H9 (cell line): ENCODE measurements at regions not wholly inside any gene's neighbourhood (a gene's known extent, or its start where the extent isn't known, plus 50 kb on each side); places are given as distances from the start of the nearest gene placed in this dataset.

ENCODE experiments used
- DNase-seq: peaks from one replicate; pipeline ENCODE4 v3.0.0-alpha.2; 2017
- H2AFZ ChIP-seq: one replicate; pipeline ENCODE4 v1.6.1; 2013; ENCODE audit warnings: mild to moderate bottlenecking, low read length, control low read depth, moderate library complexity
- H2AK5ac ChIP-seq: 2 replicates; pipeline ENCODE4 v1.6.1; 2013; ENCODE audit warnings: low read length, control low read depth, mixed read lengths; ENCODE audit not compliant: insufficient read length
- H2BK120ac ChIP-seq: one replicate; pipeline ENCODE4 v1.6.1; 2013; ENCODE audit warnings: low read depth, mild to moderate bottlenecking, low read length, control low read depth, inconsistent platforms; ENCODE audit not compliant: poor library complexity, severe bottlenecking
- H2BK12ac ChIP-seq: 2 replicates; pipeline ENCODE4 v1.6.1; 2013; ENCODE audit warnings: low read length, control low read depth, mixed read lengths, low read depth; ENCODE audit not compliant: insufficient read length
- H2BK15ac ChIP-seq: 2 replicates; pipeline ENCODE4 v1.6.1; 2013; ENCODE audit warnings: low read depth, low read length, control low read depth
- H2BK20ac ChIP-seq: one replicate; pipeline ENCODE4 v1.6.1; 2013; ENCODE audit warnings: low read depth, mild to moderate bottlenecking, low read length, control low read depth, inconsistent platforms; ENCODE audit not compliant: poor library complexity, severe bottlenecking
- H2BK5ac ChIP-seq: 2 replicates; pipeline ENCODE4 v1.6.1; 2013; ENCODE audit warnings: low read length, control low read depth, mixed read lengths; ENCODE audit not compliant: insufficient read length
- H3K14ac ChIP-seq: 2 replicates; pipeline ENCODE4 v1.6.1; 2013; ENCODE audit warnings: low read length, control low read depth; ENCODE audit not compliant: insufficient read depth
- H3K18ac ChIP-seq: 2 replicates; pipeline ENCODE4 v1.6.1; 2013; ENCODE audit warnings: low read depth, mild to moderate bottlenecking, mixed read lengths, low read length, control low read depth; ENCODE audit not compliant: insufficient read length
- H3K23ac ChIP-seq: 2 replicates; pipeline ENCODE4 v1.6.1; 2013; ENCODE audit warnings: low read length, control low read depth, mixed read lengths, low read depth; ENCODE audit not compliant: insufficient read length
- H3K23me2 ChIP-seq: 2 replicates; pipeline ENCODE4 v1.6.1; 2013; ENCODE audit warnings: low read depth, mild to moderate bottlenecking, mixed read lengths, low read length, control low read depth; ENCODE audit not compliant: insufficient read length, poor library complexity, severe bottlenecking
- H3K27ac ChIP-seq: 2 replicates; pipeline ENCODE4 v1.5.1; 2013; ENCODE audit warnings: low read length, control low read depth, mixed read lengths, low read depth; ENCODE audit not compliant: insufficient read length
- H3K27me3 ChIP-seq: 2 replicates; pipeline ENCODE4 v1.6.1; 2013; ENCODE audit warnings: low read length, control low read depth, inconsistent platforms; ENCODE audit not compliant: insufficient read depth
- H3K4ac ChIP-seq: 2 replicates; pipeline ENCODE4 v1.6.1; 2013; ENCODE audit warnings: low read depth, mild to moderate bottlenecking, control low read depth, inconsistent platforms, low read length, moderate library complexity
- H3K4me1 ChIP-seq: 2 replicates; pipeline ENCODE4 v1.6.1; 2013; ENCODE audit warnings: low read length, control low read depth, inconsistent platforms; ENCODE audit not compliant: insufficient read depth
- H3K4me2 ChIP-seq: 2 replicates; pipeline ENCODE4 v1.6.1; 2013; ENCODE audit warnings: low read length, control low read depth, mixed read lengths; ENCODE audit not compliant: insufficient read length, insufficient read depth
- H3K56ac ChIP-seq: 2 replicates; pipeline ENCODE4 v1.6.1; 2013; ENCODE audit warnings: low read depth, mild to moderate bottlenecking, mixed read lengths, low read length, control low read depth; ENCODE audit not compliant: insufficient read length
- H3K79me1 ChIP-seq: 2 replicates; pipeline ENCODE4 v1.6.1; 2013; ENCODE audit warnings: low read depth, mild to moderate bottlenecking, moderate library complexity, low read length, control low read depth, inconsistent platforms; ENCODE audit not compliant: insufficient read depth, poor library complexity, severe bottlenecking
- H3K79me2 ChIP-seq: 2 replicates; pipeline ENCODE4 v1.6.1; 2013; ENCODE audit warnings: low read length, control low read depth, inconsistent platforms; ENCODE audit not compliant: insufficient read depth
- H3K9ac ChIP-seq: 2 replicates; pipeline ENCODE4 v1.6.1; 2013; ENCODE audit warnings: low read length, control low read depth, mixed read lengths; ENCODE audit not compliant: insufficient read length; ENCODE audit errors: extremely low read depth
- H3K9me3 ChIP-seq: one replicate; pipeline ENCODE4 v1.6.1; 2013; ENCODE audit warnings: low read depth, low read length, inconsistent platforms; ENCODE audit not compliant: control insufficient read depth
- H3T11ph ChIP-seq: one replicate; pipeline ENCODE4 v1.6.1; 2013; ENCODE audit warnings: mild to moderate bottlenecking, low read length, control low read depth, inconsistent platforms
- H4K20me1 ChIP-seq: one replicate; pipeline ENCODE4 v1.6.1; 2013; ENCODE audit not compliant: control insufficient read depth, insufficient read length, insufficient read depth
- H4K5ac ChIP-seq: 2 replicates; pipeline ENCODE4 v1.6.1; 2013; ENCODE audit warnings: low read depth, mild to moderate bottlenecking, mixed read lengths, low read length, control low read depth; ENCODE audit not compliant: insufficient read length
- H4K8ac ChIP-seq: replicated peaks from 2 replicates; pipeline ENCODE4 v1.6.1; 2013; ENCODE audit warnings: low read length, control low read depth, mixed read lengths, low read depth; ENCODE audit not compliant: insufficient read length
- H4K91ac ChIP-seq: 2 replicates; pipeline ENCODE4 v1.6.1; 2013; ENCODE audit warnings: low read depth, mild to moderate bottlenecking, moderate library complexity, mixed read lengths, low read length, control low read depth; ENCODE audit not compliant: insufficient read length
- H3K27ac Mint-ChIP-seq, 3 experiments: 2 replicates in 2 of 3; 3 replicates in 1 of 3; pipeline ENCODE4 v1.8.0; 2020 to 2021; ENCODE audit warnings: mixed read lengths in 3 of 3, mild to moderate bottlenecking in 1 of 3, moderate library complexity in 1 of 3
- H3K27me3 Mint-ChIP-seq: 2 replicates; pipeline ENCODE4 v1.8.0; 2021; ENCODE audit warnings: low read depth, mild to moderate bottlenecking, moderate library complexity, mixed read lengths
- H3K36me3 Mint-ChIP-seq, 3 experiments: 2 replicates in 2 of 3; 3 replicates in 1 of 3; pipeline ENCODE4 v1.8.0; 2020 to 2021; ENCODE audit warnings: low read depth in 3 of 3, mixed read lengths in 3 of 3; ENCODE audit not compliant: insufficient read depth in 1 of 3
- H3K4me1 Mint-ChIP-seq, 2 experiments: 2 replicates each; pipeline ENCODE4 v1.8.0; 2020; ENCODE audit warnings: mixed read lengths in 2 of 2
- H3K4me3 Mint-ChIP-seq, 2 experiments: 2 replicates in 1 of 2; 3 replicates in 1 of 2; pipeline ENCODE4 v1.8.0; 2020 to 2021; ENCODE audit warnings: mild to moderate bottlenecking in 2 of 2, mixed read lengths in 2 of 2, moderate library complexity in 1 of 2
- H3K9me3 Mint-ChIP-seq, 2 experiments: 2 replicates in 1 of 2; 3 replicates in 1 of 2; pipeline ENCODE4 v1.8.0; 2020; ENCODE audit warnings: mild to moderate bottlenecking in 2 of 2, mixed read lengths in 2 of 2, moderate library complexity in 1 of 2
- TF ChIP-seq, protein P1 (sequence below): fragments of 200-600 bp; sonication (generic); conservative IDR thresholded peaks from 3 replicates; pipeline ENCODE4 v1.8.0; 2021; ENCODE audit warnings: antibody characterized with exemption, mild to moderate bottlenecking

DNA sequence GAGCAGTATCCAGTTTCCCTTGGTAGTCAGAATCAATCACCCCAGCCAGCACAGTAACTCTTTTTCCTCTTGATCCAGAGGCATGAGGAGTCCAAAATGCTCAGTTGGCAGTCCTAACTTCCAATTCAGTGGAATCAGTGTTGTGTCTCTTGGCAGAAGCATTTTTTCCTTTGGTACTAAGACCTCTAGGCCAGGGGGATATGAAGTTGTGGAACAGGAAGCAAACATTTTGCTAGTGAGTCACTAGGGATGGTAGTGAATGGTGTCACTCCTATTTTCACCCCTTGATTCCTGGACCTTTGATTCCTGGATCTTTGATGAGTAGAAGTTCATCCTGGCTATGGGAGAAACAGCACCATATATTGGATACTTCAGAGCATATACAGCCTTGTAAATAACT is 70.5 kb upstream of the ALDH1A3 start:
- Mint-ChIP-seq H3K27me3 (peaks cover under 1% of the 10 kb centered on the region; the same call in 1 of the 2 replicates), H3K9me3 (no peaks in the 10 kb centered on the region; a peak in 3 of 5 replicates)
- H3K4me2 ChIP-seq, result no peak overlapping the region

More for the DNA sequence above, 70.5 kb upstream of the ALDH1A3 start:
- no peak overlapping the region for H3K14ac ChIP-seq
- Mint-ChIP-seq H3K4me1 (peaks cover 4 to 5% of the 10 kb centered on the region in 2 experiments), H3K4me3 (no peak overlapping the region), H3K27ac (no peak overlapping the region), H3K36me3 (no peaks in the 10 kb centered on the region; a peak in 1 of 7 replicates)
- H2AK5ac ChIP-seq, result no peak overlapping the region
- H3K23me2 ChIP-seq, result no peaks in the 10 kb centered on the region
- H2BK5ac ChIP-seq, result no peak overlapping the region
- TF ChIP-seq, protein P1, sequence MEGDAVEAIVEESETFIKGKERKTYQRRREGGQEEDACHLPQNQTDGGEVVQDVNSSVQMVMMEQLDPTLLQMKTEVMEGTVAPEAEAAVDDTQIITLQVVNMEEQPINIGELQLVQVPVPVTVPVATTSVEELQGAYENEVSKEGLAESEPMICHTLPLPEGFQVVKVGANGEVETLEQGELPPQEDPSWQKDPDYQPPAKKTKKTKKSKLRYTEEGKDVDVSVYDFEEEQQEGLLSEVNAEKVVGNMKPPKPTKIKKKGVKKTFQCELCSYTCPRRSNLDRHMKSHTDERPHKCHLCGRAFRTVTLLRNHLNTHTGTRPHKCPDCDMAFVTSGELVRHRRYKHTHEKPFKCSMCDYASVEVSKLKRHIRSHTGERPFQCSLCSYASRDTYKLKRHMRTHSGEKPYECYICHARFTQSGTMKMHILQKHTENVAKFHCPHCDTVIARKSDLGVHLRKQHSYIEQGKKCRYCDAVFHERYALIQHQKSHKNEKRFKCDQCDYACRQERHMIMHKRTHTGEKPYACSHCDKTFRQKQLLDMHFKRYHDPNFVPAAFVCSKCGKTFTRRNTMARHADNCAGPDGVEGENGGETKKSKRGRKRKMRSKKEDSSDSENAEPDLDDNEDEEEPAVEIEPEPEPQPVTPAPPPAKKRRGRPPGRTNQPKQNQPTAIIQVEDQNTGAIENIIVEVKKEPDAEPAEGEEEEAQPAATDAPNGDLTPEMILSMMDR, result no peak
- H4K5ac ChIP-seq, result no peak overlapping the region
- H3K4ac ChIP-seq, result no peak overlapping the region
- H4K8ac ChIP-seq, result no peak overlapping the region
- no peak overlapping the region for H2BK120ac ChIP-seq
- no peaks in the 10 kb centered on the region for H3K9me3 ChIP-seq
- no peaks in the 10 kb centered on the region for H3K79me1 ChIP-seq
- H3K79me2 ChIP-seq, result no peaks in the 10 kb centered on the region
- H3K18ac ChIP-seq, result no peak overlapping the region
- H3K27me3 ChIP-seq, result no peaks in the 10 kb centered on the region
- H3K27ac ChIP-seq, result no peak overlapping the region
- no peak overlapping the region for H2BK15ac ChIP-seq
- H4K91ac ChIP-seq, result no peak overlapping the region
- no peak overlapping the region for H2BK12ac ChIP-seq
- no peak for DNase-seq
- H3K23ac ChIP-seq, result no peak overlapping the region
- H3T11ph ChIP-seq, result no peak overlapping the region
- H3K4me1 ChIP-seq, result no peaks in the 10 kb centered on the region
- H2BK20ac ChIP-seq, result no peak overlapping the region
- no peak overlapping the region for H3K9ac ChIP-seq
- H2AFZ ChIP-seq, result no peak overlapping the region
- H3K56ac ChIP-seq, result no peak overlapping the region
- H4K20me1 ChIP-seq, result no peaks in the 10 kb centered on the region
